K562 (cell line): ENCODE measurements at regions not wholly inside any gene's neighbourhood (a gene's known extent, or its start where the extent isn't known, plus 50 kb on each side); places are given as distances from the start of the nearest gene placed in this dataset.

Experiments used
- ARID1B ChIP-seq: fragments of 450-650 bp; IDR thresholded peaks from 2 replicates; pipeline ENCODE4 v1.6.1; 2016; ENCODE audit warnings: antibody characterized with exemption, mild to moderate bottlenecking, inconsistent platforms
- ATF3 ChIP-seq, 2 experiments: fragments of 450-650 bp in 1 of 2; sonication (generic) in 1 of 2; formaldehyde crosslinking in 1 of 2; IDR thresholded peaks in 1 of 2; conservative IDR thresholded peaks in 1 of 2; 2 replicates each; pipeline versions ENCODE4 v1.6.1 to v1.8.1; 2016 to 2023; ENCODE audit warnings: mild to moderate bottlenecking in 2 of 2, moderate library complexity in 2 of 2, inconsistent platforms in 1 of 2, missing genetic modification reagents in 1 of 2
- CBFA2T2 ChIP-seq: fragments of 450-650 bp; conservative IDR thresholded peaks from 2 replicates; pipeline ENCODE4 v1.6.1; 2017; ENCODE audit warnings: mild to moderate bottlenecking
- GATAD2B ChIP-seq: fragments of 450-650 bp; IDR thresholded peaks from 2 replicates; pipeline ENCODE4 v1.6.1; 2017; ENCODE audit warnings: mild to moderate bottlenecking, borderline replicate concordance
- HDAC1 ChIP-seq, 2 experiments: fragments of 450-650 bp; IDR thresholded peaks; 2 replicates each; pipeline ENCODE4 v1.6.1; 2016 to 2017; ENCODE audit warnings: inconsistent platforms in 1 of 2, mild to moderate bottlenecking in 1 of 2, moderate library complexity in 1 of 2
- HMGXB4 ChIP-seq: sonication (generic); formaldehyde crosslinking; IDR thresholded peaks from 2 replicates; pipeline ENCODE4 v1.8.1; 2023; ENCODE audit warnings: mild to moderate bottlenecking, missing genetic modification reagents
- PBX2 ChIP-seq, 2 experiments: IDR thresholded peaks in 1 of 2; conservative IDR thresholded peaks in 1 of 2; 2 replicates each; pipeline ENCODE4 v1.6.1; 2016; ENCODE audit warnings: low read depth in 2 of 2, mild to moderate bottlenecking in 1 of 2, missing compliant biosample characterization in 1 of 2, missing genetic modification characterization in 1 of 2, moderate library complexity in 1 of 2
- PTTG1 ChIP-seq: fragments of 450-650 bp; IDR thresholded peaks from 2 replicates; pipeline ENCODE4 v1.6.1; 2016; ENCODE audit warnings: low read depth, mild to moderate bottlenecking, missing genetic modification characterization, missing compliant biosample characterization
- ZNF764 ChIP-seq: fragments of 250-450 bp; sonication (Bioruptor Pico); IDR thresholded peaks from 2 replicates; pipeline ENCODE4 v1.4.0; 2020; ENCODE audit warnings: low read depth, mild to moderate bottlenecking, moderate library complexity
- TF ChIP-seq, protein P1 (sequence below), 2 experiments: fragments of 450-650 bp; formaldehyde crosslinking in 1 of 2; IDR thresholded peaks; 2 replicates each; pipeline versions ENCODE4 v1.4.0 to v1.6.1; 2014 to 2020; ENCODE audit warnings: mild to moderate bottlenecking in 2 of 2, borderline replicate concordance in 1 of 2, low read depth in 1 of 2
- TF ChIP-seq, protein P2 (sequence below): fragments of 450-650 bp; IDR thresholded peaks from 2 replicates; pipeline ENCODE4 v1.7.0; 2016; ENCODE audit warnings: borderline replicate concordance

DNA sequence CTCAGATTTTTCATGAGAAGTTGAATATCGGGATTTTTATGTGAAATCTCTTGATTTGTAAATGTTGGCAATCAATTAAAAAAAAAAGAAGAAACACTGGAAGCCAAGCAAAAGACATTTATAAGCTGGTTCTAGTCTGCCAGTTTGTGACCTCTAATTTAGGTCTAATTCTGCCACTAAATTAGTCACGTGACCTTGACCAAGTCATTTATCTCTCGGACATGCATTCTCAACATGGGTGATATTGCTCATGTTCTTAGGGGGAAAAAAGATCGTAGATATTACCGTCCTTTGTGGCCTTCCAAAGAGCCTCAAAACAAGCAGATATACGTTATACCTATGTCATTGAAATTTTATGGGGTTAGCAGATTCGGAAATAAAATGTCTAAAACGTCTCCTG, 52.9 kb upstream of the PTPDC1 start (continued):
- TF ChIP-seq, protein P1, sequence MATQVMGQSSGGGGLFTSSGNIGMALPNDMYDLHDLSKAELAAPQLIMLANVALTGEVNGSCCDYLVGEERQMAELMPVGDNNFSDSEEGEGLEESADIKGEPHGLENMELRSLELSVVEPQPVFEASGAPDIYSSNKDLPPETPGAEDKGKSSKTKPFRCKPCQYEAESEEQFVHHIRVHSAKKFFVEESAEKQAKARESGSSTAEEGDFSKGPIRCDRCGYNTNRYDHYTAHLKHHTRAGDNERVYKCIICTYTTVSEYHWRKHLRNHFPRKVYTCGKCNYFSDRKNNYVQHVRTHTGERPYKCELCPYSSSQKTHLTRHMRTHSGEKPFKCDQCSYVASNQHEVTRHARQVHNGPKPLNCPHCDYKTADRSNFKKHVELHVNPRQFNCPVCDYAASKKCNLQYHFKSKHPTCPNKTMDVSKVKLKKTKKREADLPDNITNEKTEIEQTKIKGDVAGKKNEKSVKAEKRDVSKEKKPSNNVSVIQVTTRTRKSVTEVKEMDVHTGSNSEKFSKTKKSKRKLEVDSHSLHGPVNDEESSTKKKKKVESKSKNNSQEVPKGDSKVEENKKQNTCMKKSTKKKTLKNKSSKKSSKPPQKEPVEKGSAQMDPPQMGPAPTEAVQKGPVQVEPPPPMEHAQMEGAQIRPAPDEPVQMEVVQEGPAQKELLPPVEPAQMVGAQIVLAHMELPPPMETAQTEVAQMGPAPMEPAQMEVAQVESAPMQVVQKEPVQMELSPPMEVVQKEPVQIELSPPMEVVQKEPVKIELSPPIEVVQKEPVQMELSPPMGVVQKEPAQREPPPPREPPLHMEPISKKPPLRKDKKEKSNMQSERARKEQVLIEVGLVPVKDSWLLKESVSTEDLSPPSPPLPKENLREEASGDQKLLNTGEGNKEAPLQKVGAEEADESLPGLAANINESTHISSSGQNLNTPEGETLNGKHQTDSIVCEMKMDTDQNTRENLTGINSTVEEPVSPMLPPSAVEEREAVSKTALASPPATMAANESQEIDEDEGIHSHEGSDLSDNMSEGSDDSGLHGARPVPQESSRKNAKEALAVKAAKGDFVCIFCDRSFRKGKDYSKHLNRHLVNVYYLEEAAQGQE (IDR thresholded peaks at IDR 0.05; ENCODE audit: borderline replicate concordance): peak; percentile 55
- TF ChIP-seq, protein P1 (CRISPR knock-in tag; IDR thresholded peaks at IDR 0.05; ENCODE audit: low read depth): no peak
- TF ChIP-seq PBX2 (CRISPR knock-in tag; IDR thresholded peaks at IDR 0.05; ENCODE audit: low read depth): no peak
- TF ChIP-seq PBX2 (tag; conservative IDR thresholded peaks at IDR 0.05; ENCODE audit: low read depth): peak; percentile 81
- 0 out of 2 replicates have a peak, but pooled peaks have one; percentile 10 for TF ChIP-seq ATF3 (IDR thresholded peaks at IDR 0.05)
- TF ChIP-seq ATF3 (CRISPR knock-in tag; conservative IDR thresholded peaks at IDR 0.05): no peak
- TF ChIP-seq PTTG1 (tag): no peak
- no peak for TF ChIP-seq ZNF764 (CRISPR knock-in tag)
- TF ChIP-seq, protein P2, sequence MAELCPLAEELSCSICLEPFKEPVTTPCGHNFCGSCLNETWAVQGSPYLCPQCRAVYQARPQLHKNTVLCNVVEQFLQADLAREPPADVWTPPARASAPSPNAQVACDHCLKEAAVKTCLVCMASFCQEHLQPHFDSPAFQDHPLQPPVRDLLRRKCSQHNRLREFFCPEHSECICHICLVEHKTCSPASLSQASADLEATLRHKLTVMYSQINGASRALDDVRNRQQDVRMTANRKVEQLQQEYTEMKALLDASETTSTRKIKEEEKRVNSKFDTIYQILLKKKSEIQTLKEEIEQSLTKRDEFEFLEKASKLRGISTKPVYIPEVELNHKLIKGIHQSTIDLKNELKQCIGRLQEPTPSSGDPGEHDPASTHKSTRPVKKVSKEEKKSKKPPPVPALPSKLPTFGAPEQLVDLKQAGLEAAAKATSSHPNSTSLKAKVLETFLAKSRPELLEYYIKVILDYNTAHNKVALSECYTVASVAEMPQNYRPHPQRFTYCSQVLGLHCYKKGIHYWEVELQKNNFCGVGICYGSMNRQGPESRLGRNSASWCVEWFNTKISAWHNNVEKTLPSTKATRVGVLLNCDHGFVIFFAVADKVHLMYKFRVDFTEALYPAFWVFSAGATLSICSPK: no peak
- no peak for TF ChIP-seq HDAC1 (IDR thresholded peaks at IDR 0.05)
- TF ChIP-seq GATAD2B: no peak
- peak; percentile 35; the same call in 1 of the 2 replicates for TF ChIP-seq ARID1B
- peak; percentile 89 for TF ChIP-seq CBFA2T2
- TF ChIP-seq HMGXB4: no peak
